Endothelial cell (in vitro differentiated cells): ENCODE measurements at regions not wholly inside any gene's neighbourhood (a gene's known extent, or its start where the extent isn't known, plus 50 kb on each side); places are given as distances from the start of the nearest gene placed in this dataset.

Source experiments
- DNase-seq: peaks from one replicate; pipeline ENCODE4 v3.0.0; 2021; ENCODE audit warnings: low spot score
- H3K27ac Mint-ChIP-seq: one replicate; pipeline ENCODE4 v1.8.0; 2021; ENCODE audit warnings: mixed read lengths, inconsistent platforms; ENCODE audit not compliant: unreplicated experiment
- H3K27me3 Mint-ChIP-seq: one replicate; pipeline ENCODE4 v1.8.0; 2021; ENCODE audit warnings: mild to moderate bottlenecking, moderate library complexity, mixed read lengths, inconsistent platforms; ENCODE audit not compliant: unreplicated experiment
- H3K36me3 Mint-ChIP-seq: one replicate; pipeline ENCODE4 v1.8.0; 2021; ENCODE audit warnings: mild to moderate bottlenecking, low read depth, mixed read lengths, inconsistent platforms; ENCODE audit not compliant: unreplicated experiment
- H3K4me1 Mint-ChIP-seq: one replicate; pipeline ENCODE4 v1.8.0; 2021; ENCODE audit warnings: mild to moderate bottlenecking, mixed read lengths, inconsistent platforms; ENCODE audit not compliant: unreplicated experiment
- H3K4me3 Mint-ChIP-seq: one replicate; pipeline ENCODE4 v1.8.0; 2021; ENCODE audit warnings: mild to moderate bottlenecking, mixed read lengths, inconsistent platforms; ENCODE audit not compliant: unreplicated experiment
- H3K9me3 Mint-ChIP-seq: one replicate; pipeline ENCODE4 v1.8.0; 2021; ENCODE audit warnings: mixed read lengths, inconsistent platforms; ENCODE audit not compliant: unreplicated experiment
- CTCF ChIP-seq: fragments of 200-600 bp; sonication (generic); IDR thresholded peaks from one replicate; pipeline ENCODE4 v1.5.0; 2021; ENCODE audit warnings: antibody characterized with exemption; ENCODE audit not compliant: unreplicated experiment

GRCh38 chr13:21823416-21823815 lies 152.5 kb downstream of the FGF9 start:
- Mint-ChIP-seq H3K36me3 (no peaks in the 10 kb centered on the region), H3K4me3 (no peak overlapping the region), H3K27me3 (no peaks in the 10 kb centered on the region), H3K9me3 (peaks cover 1% of the 10 kb centered on the region), H3K4me1 (peaks cover 12% of the 10 kb centered on the region), H3K27ac (no peak overlapping the region)
- TF ChIP-seq CTCF: no peak
- DNase-seq: no peak

GRCh38 chr13:21823949-21824348 lies 153.1 kb downstream of the FGF9 start:
- Mint-ChIP-seq H3K9me3 (no peaks in the 10 kb centered on the region), H3K36me3 (no peaks in the 10 kb centered on the region), H3K4me3 (no peak overlapping the region), H3K27ac (no peak overlapping the region), H3K27me3 (no peaks in the 10 kb centered on the region), H3K4me1 (peaks cover 12% of the 10 kb centered on the region)
- DNase-seq: no peak
- TF ChIP-seq CTCF: no peak

- no peaks in the 10 kb centered on the region for H3K9me3 Mint-ChIP-seq
- no peak for DNase-seq
- no peak for TF ChIP-seq CTCF
- H3K4me1 Mint-ChIP-seq: peaks cover 9% of the 10 kb centered on the region
- no peaks in the 10 kb centered on the region for H3K27me3 Mint-ChIP-seq
- no peak overlapping the region for H3K27ac Mint-ChIP-seq
- H3K36me3 Mint-ChIP-seq: no peaks in the 10 kb centered on the region
- H3K4me3 Mint-ChIP-seq: no peak overlapping the region
These were observed 154.3 kb downstream of the FGF9 start for GRCh38 chr13:21825186-21825585.

GRCh38 chr13:21825801-21826200 lies 154.9 kb downstream of the FGF9 start:
- DNase-seq: no peak
- H3K27me3 Mint-ChIP-seq: no peaks in the 10 kb centered on the region
- H3K4me1 Mint-ChIP-seq: peaks cover 9% of the 10 kb centered on the region
- no peaks in the 10 kb centered on the region for H3K9me3 Mint-ChIP-seq
- H3K36me3 Mint-ChIP-seq: no peaks in the 10 kb centered on the region
- TF ChIP-seq CTCF: no peak
- H3K27ac Mint-ChIP-seq: no peak overlapping the region
- no peak overlapping the region for H3K4me3 Mint-ChIP-seq

GRCh38 chr13:21826214-21827015 lies 155.5 kb downstream of the FGF9 start:
- Mint-ChIP-seq H3K4me1 (peaks cover 9% of the 10 kb centered on the region), H3K27ac (no peak overlapping the region), H3K27me3 (no peaks in the 10 kb centered on the region), H3K4me3 (no peak overlapping the region), H3K9me3 (no peaks in the 10 kb centered on the region), H3K36me3 (no peaks in the 10 kb centered on the region)
- no peak for TF ChIP-seq CTCF
- no peak for DNase-seq
